ENCODE measurements at regions not wholly inside any gene's neighbourhood (a gene's known extent, or its start where the extent isn't known, plus 50 kb on each side); places are given as distances from the start of the nearest gene placed in this dataset.

GRCh38 chr6:73989428-73989827 is 293.4 kb downstream of the CD109 start:
- H3K4me3 ChIP-seq (replicated peaks in 1 of 3; ENCODE audit: insufficient read depth in 1 of 3, low read depth in 2 of 3, low read length in 3 of 3) = no peak overlapping the region
- no peak overlapping the region for H3K27ac ChIP-seq (ENCODE audit: extremely low read length, insufficient read depth, low read length)
- TF ChIP-seq AKAP8 (CRISPR knock-in tag; IDR thresholded peaks at IDR 0.05) (no peak), RARG (CRISPR knock-in tag; IDR thresholded peaks at IDR 0.05; ENCODE audit: low read depth) (no peak), GLI4 (CRISPR knock-in tag; IDR thresholded peaks at IDR 0.05; ENCODE audit: borderline replicate concordance) (no peak), ZNF331 (CRISPR knock-in tag; IDR thresholded peaks at IDR 0.05) (no peak), MED8 (CRISPR knock-in tag; IDR thresholded peaks at IDR 0.05; ENCODE audit: insufficient replicate concordance) (no peak), DDIT3 (CRISPR knock-in tag; IDR thresholded peaks at IDR 0.05) (no peak), ZNF556 (CRISPR knock-in tag; IDR thresholded peaks at IDR 0.05; ENCODE audit: borderline replicate concordance) (no peak), MAFG (CRISPR knock-in tag; IDR thresholded peaks at IDR 0.05) (no peak), HHEX (CRISPR knock-in tag; IDR thresholded peaks at IDR 0.05) (no peak), REPIN1 (CRISPR knock-in tag; IDR thresholded peaks at IDR 0.05; ENCODE audit: borderline replicate concordance, low read depth) (no peak), ISL2 (CRISPR knock-in tag; IDR thresholded peaks at IDR 0.05) (no peak), ZFP36 (IDR thresholded peaks at IDR 0.05; ENCODE audit: borderline replicate concordance, low read depth, low read length, partially characterized antibody) (no peak)
- TF ChIP-seq, protein P1, sequence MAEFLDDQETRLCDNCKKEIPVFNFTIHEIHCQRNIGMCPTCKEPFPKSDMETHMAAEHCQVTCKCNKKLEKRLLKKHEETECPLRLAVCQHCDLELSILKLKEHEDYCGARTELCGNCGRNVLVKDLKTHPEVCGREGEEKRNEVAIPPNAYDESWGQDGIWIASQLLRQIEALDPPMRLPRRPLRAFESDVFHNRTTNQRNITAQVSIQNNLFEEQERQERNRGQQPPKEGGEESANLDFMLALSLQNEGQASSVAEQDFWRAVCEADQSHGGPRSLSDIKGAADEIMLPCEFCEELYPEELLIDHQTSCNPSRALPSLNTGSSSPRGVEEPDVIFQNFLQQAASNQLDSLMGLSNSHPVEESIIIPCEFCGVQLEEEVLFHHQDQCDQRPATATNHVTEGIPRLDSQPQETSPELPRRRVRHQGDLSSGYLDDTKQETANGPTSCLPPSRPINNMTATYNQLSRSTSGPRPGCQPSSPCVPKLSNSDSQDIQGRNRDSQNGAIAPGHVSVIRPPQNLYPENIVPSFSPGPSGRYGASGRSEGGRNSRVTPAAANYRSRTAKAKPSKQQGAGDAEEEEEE (CRISPR knock-in tag; IDR thresholded peaks at IDR 0.05; ENCODE audit: borderline replicate concordance) = no peak
- H2AFZ ChIP-seq (ENCODE audit: low read length) = no peak overlapping the region
- ChIA-PET CTCF (ENCODE audit: low intra/inter-chr PET ratio, low total read pairs) (no interaction called here), POLR2A (no interaction called here)
- no peaks in the 10 kb centered on the region for H3K79me2 ChIP-seq (ENCODE audit: insufficient read depth, low read length)
- H3K27me3 ChIP-seq (ENCODE audit: control insufficient read depth in 1 of 2, insufficient read depth in 2 of 2, low read length in 2 of 2) = no peaks in the 10 kb centered on the region
- no peaks in the 10 kb centered on the region for H4K20me1 ChIP-seq (ENCODE audit: insufficient read depth, low read length)
- H3K4me2 ChIP-seq (ENCODE audit: low read depth, low read length) = no peak overlapping the region
- DNase-seq (ENCODE audit: low spot score) (no peak), FAIRE-seq (no peak), ATAC-seq (no peak)
- H3K4me1 ChIP-seq (ENCODE audit: insufficient read depth, low read length) = no peaks in the 10 kb centered on the region
- no peak overlapping the region for H3K9ac ChIP-seq (ENCODE audit: insufficient read depth, low read depth, low read length)
- no peaks in the 10 kb centered on the region for H3K9me3 ChIP-seq (ENCODE audit: low read length)
- no peaks in the 10 kb centered on the region for H3K36me3 ChIP-seq (replicated peaks in 1 of 2; ENCODE audit: control insufficient read depth in 1 of 2, insufficient read depth in 2 of 2, low read length in 2 of 2)
- in situ Hi-C loops (cut with HindIII; ENCODE audit: extremely low pct_ligation_motif_present, low pct_unique_long_range_greater_than_20kb) = no loop called here
- BruUV-seq (replicated peaks) = no TSS peak
- intact Hi-C loops (cut with micrococcal nuclease; ENCODE audit: unreplicated experiment) = no loop called here
- WGBS (ENCODE audit: low lambda C conversion rate) = 9% methylated on average over 3 of the region's 3 CpGs

All from HepG2 (cell line).